K562 (cell line): ENCODE measurements at regions not wholly inside any gene's neighbourhood (a gene's known extent, or its start where the extent isn't known, plus 50 kb on each side); places are given as distances from the start of the nearest gene placed in this dataset.

Experiments used
- CBFB ChIP-seq: sonication (generic); formaldehyde crosslinking; IDR thresholded peaks from 2 replicates; pipeline ENCODE4 v1.4.0; 2020; ENCODE audit warnings: mild to moderate bottlenecking, missing genetic modification reagents
- MAX ChIP-seq: sonication (generic); formaldehyde crosslinking; IDR thresholded peaks from 2 replicates; pipeline ENCODE4 v1.9.0; 2022; ENCODE audit warnings: mild to moderate bottlenecking, missing genetic modification reagents
- NCOA1 ChIP-seq: fragments of 450-650 bp; IDR thresholded peaks from 2 replicates; pipeline ENCODE4 v1.6.1; 2016; ENCODE audit warnings: low read depth
- NFE2L1 ChIP-seq: fragments of 450-650 bp; IDR thresholded peaks from 2 replicates; pipeline ENCODE4 v1.6.1; 2016; ENCODE audit warnings: missing genetic modification characterization, low read depth, mild to moderate bottlenecking, missing compliant biosample characterization, moderate library complexity, borderline replicate concordance
- NFXL1 ChIP-seq: fragments of 450-650 bp; formaldehyde crosslinking; IDR thresholded peaks from 2 replicates; pipeline ENCODE4 v1.4.0; 2021; ENCODE audit warnings: mild to moderate bottlenecking
- RFX5 ChIP-seq: IDR thresholded peaks from 2 replicates; pipeline ENCODE4 v1.6.1; 2011; ENCODE audit warnings: low read depth, mild to moderate bottlenecking, improper control_type of control experiment, low read length
- SETDB1 ChIP-seq: IDR thresholded peaks from one replicate; pipeline ENCODE4 v1.6.1; 2012; ENCODE audit warnings: low read length, control low read depth, inconsistent platforms
- ZNF23 ChIP-seq: fragments of 250-450 bp; sonication (Bioruptor Pico); IDR thresholded peaks from 2 replicates; pipeline ENCODE4 v1.4.0; 2020; ENCODE audit warnings: mild to moderate bottlenecking
- ZNF561 ChIP-seq: fragments of 450-650 bp; formaldehyde crosslinking; conservative IDR thresholded peaks from 2 replicates; pipeline ENCODE4 v1.4.0; 2020; ENCODE audit warnings: mild to moderate bottlenecking, moderate library complexity
- TF ChIP-seq, protein P1 (sequence below), 3 experiments: IDR thresholded peaks in 2 of 3; conservative IDR thresholded peaks in 1 of 3; 2 replicates each; pipeline ENCODE4 v1.5.1; 2011 to 2012; ENCODE audit warnings: low read length in 3 of 3, mild to moderate bottlenecking in 3 of 3, control low read depth in 2 of 3, improper control_type of control experiment in 1 of 3, inconsistent platforms in 1 of 3, low read depth in 1 of 3, mixed read lengths in 1 of 3, moderate library complexity in 1 of 3; ENCODE audit not compliant: insufficient read depth in 2 of 3

- TF ChIP-seq RFX5 (no peak), MAX (CRISPR knock-in tag) (no peak), NFE2L1 (tag) (no peak), CBFB (CRISPR knock-in tag) (no peak), NCOA1 (no peak), ZNF561 (no peak), NFXL1 (CRISPR knock-in tag) (no peak), ZNF23 (CRISPR knock-in tag) (no peak), SETDB1 (no peak)
- TF ChIP-seq, protein P1, sequence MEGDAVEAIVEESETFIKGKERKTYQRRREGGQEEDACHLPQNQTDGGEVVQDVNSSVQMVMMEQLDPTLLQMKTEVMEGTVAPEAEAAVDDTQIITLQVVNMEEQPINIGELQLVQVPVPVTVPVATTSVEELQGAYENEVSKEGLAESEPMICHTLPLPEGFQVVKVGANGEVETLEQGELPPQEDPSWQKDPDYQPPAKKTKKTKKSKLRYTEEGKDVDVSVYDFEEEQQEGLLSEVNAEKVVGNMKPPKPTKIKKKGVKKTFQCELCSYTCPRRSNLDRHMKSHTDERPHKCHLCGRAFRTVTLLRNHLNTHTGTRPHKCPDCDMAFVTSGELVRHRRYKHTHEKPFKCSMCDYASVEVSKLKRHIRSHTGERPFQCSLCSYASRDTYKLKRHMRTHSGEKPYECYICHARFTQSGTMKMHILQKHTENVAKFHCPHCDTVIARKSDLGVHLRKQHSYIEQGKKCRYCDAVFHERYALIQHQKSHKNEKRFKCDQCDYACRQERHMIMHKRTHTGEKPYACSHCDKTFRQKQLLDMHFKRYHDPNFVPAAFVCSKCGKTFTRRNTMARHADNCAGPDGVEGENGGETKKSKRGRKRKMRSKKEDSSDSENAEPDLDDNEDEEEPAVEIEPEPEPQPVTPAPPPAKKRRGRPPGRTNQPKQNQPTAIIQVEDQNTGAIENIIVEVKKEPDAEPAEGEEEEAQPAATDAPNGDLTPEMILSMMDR (IDR thresholded peaks at IDR 0.05 in 2 of 3, conservative IDR thresholded peaks at IDR 0.05 in 1 of 3; ENCODE audit: insufficient read depth in 2 of 3, low read depth in 1 of 3, low read length in 3 of 3): no peak
Observed at GRCh38 chr17:34723875-34724274, 144.5 kb downstream of the TMEM132E start.
